IMR-90 (cell line): ENCODE measurements at regions not wholly inside any gene's neighbourhood (a gene's known extent, or its start where the extent isn't known, plus 50 kb on each side); places are given as distances from the start of the nearest gene placed in this dataset.

ENCODE experiments used
- BHLHE40 ChIP-seq: fragments of 150-350 bp; IDR thresholded peaks from 2 replicates; pipeline ENCODE4 v1.6.1; 2016; ENCODE audit warnings: mild to moderate bottlenecking, low read depth, low read length
- CEBPB ChIP-seq: IDR thresholded peaks from 2 replicates; pipeline ENCODE4 v1.6.1; 2012; ENCODE audit warnings: low read depth, low read length, improper control_type of control experiment
- CHD1 ChIP-seq: IDR thresholded peaks from 2 replicates; pipeline ENCODE4 v1.6.1; 2012; ENCODE audit warnings: low read depth, low read length, improper control_type of control experiment
- FOS ChIP-seq: fragments of 150-350 bp; IDR thresholded peaks from 2 replicates; pipeline ENCODE4 v1.6.1; 2016; ENCODE audit warnings: low read depth, low read length
- MAFK ChIP-seq: IDR thresholded peaks from 2 replicates; pipeline ENCODE4 v1.6.1; 2012; ENCODE audit warnings: low read depth, low read length, improper control_type of control experiment
- MAZ ChIP-seq: IDR thresholded peaks from 2 replicates; pipeline ENCODE4 v1.6.1; 2012; ENCODE audit warnings: low read depth, mild to moderate bottlenecking, low read length, improper control_type of control experiment, moderate library complexity, borderline replicate concordance
- MXI1 ChIP-seq: IDR thresholded peaks from 2 replicates; pipeline ENCODE4 v1.6.1; 2012; ENCODE audit warnings: low read depth, mild to moderate bottlenecking, low read length, moderate library complexity, borderline replicate concordance
- NFE2L2 ChIP-seq: fragments of 150-350 bp; IDR thresholded peaks from 2 replicates; pipeline ENCODE4 v1.6.1; 2016; ENCODE audit warnings: low read depth, mild to moderate bottlenecking, low read length
- POLR2A ChIP-seq: IDR thresholded peaks from 2 replicates; pipeline ENCODE4 v1.6.1; 2012; ENCODE audit warnings: mild to moderate bottlenecking, low read depth, low read length
- RAD21 ChIP-seq: IDR thresholded peaks from 2 replicates; pipeline ENCODE4 v1.6.1; 2012; ENCODE audit warnings: low read length, improper control_type of control experiment
- RFX5 ChIP-seq: IDR thresholded peaks from 2 replicates; pipeline ENCODE4 v1.8.0; 2012; ENCODE audit warnings: low read depth, mild to moderate bottlenecking, low read length, moderate library complexity
- SMC3 ChIP-seq: fragments of 150-350 bp; IDR thresholded peaks from 2 replicates; pipeline ENCODE4 v1.6.1; 2016; ENCODE audit warnings: low read depth, mild to moderate bottlenecking, antibody characterized with exemption, low read length, moderate library complexity
- USF2 ChIP-seq: fragments of 150-350 bp; IDR thresholded peaks from 2 replicates; pipeline ENCODE4 v1.6.1; 2017; ENCODE audit warnings: mild to moderate bottlenecking, antibody characterized with exemption, low read length, low read depth
- TF ChIP-seq, protein P1 (sequence below): conservative IDR thresholded peaks from 2 replicates; pipeline ENCODE4 v1.5.1; 2012; ENCODE audit warnings: mild to moderate bottlenecking, low read depth, low read length, improper control_type of control experiment

DNA sequence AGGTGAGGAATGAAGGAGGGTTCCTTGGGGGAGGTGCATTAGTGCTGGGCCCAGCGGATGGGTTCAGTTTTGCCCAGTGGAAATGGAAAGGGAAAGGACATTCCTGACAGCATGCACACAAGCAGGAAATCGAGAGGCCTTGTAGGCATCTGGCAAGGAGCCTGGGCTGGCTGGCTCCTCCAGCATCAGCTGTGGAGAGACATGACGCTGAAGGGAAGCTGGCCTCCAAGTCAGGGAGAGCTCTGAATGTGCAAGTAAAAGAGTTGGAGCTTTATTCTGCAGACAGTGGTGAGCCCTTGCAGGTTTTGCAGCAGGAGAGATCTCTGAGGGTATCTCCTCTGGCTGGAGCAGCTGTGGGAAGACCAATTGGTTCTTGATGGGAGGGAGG, 154.3 kb downstream of the MRPL14 start:
- TF ChIP-seq, protein P1, sequence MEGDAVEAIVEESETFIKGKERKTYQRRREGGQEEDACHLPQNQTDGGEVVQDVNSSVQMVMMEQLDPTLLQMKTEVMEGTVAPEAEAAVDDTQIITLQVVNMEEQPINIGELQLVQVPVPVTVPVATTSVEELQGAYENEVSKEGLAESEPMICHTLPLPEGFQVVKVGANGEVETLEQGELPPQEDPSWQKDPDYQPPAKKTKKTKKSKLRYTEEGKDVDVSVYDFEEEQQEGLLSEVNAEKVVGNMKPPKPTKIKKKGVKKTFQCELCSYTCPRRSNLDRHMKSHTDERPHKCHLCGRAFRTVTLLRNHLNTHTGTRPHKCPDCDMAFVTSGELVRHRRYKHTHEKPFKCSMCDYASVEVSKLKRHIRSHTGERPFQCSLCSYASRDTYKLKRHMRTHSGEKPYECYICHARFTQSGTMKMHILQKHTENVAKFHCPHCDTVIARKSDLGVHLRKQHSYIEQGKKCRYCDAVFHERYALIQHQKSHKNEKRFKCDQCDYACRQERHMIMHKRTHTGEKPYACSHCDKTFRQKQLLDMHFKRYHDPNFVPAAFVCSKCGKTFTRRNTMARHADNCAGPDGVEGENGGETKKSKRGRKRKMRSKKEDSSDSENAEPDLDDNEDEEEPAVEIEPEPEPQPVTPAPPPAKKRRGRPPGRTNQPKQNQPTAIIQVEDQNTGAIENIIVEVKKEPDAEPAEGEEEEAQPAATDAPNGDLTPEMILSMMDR = no peak
- TF ChIP-seq POLR2A (no peak), MAFK (no peak), USF2 (no peak), CHD1 (no peak), CEBPB (no peak), FOS (no peak), NFE2L2 (no peak), SMC3 (no peak; the same call in 1 of the 2 replicates), MXI1 (no peak), RAD21 (no peak; the same call in 1 of the 2 replicates), BHLHE40 (no peak), RFX5 (no peak), MAZ (no peak)
